Endodermal cell (in vitro differentiated cells): ENCODE measurements at regions not wholly inside any gene's neighbourhood (a gene's known extent, or its start where the extent isn't known, plus 50 kb on each side); places are given as distances from the start of the nearest gene placed in this dataset.

ENCODE experiments used
- DNase-seq: peaks from one replicate; pipeline ENCODE4 v3.0.0-alpha.2; 2017
- H3K27ac ChIP-seq: 2 replicates; pipeline ENCODE4 v1.5.1; 2013; ENCODE audit warnings: mild to moderate bottlenecking, low read depth, low read length, moderate library complexity
- H3K27me3 ChIP-seq: 2 replicates; pipeline ENCODE4 v1.6.1; 2013; ENCODE audit warnings: mild to moderate bottlenecking, low read length, moderate library complexity; ENCODE audit not compliant: insufficient read depth, control insufficient read depth, poor library complexity, severe bottlenecking
- H3K36me3 ChIP-seq: 2 replicates; pipeline ENCODE4 v1.7.0; 2013; ENCODE audit warnings: mild to moderate bottlenecking, low read length, moderate library complexity; ENCODE audit not compliant: control insufficient read depth, insufficient read depth
- H3K4me1 ChIP-seq: one replicate; pipeline ENCODE4 v1.7.0; 2013; ENCODE audit warnings: low read length; ENCODE audit not compliant: control insufficient read depth, insufficient read depth
- H3K4me3 ChIP-seq: 2 replicates; pipeline ENCODE4 v1.5.1; 2013; ENCODE audit warnings: mild to moderate bottlenecking, low read length, moderate library complexity
- H3K9ac ChIP-seq: 2 replicates; pipeline ENCODE4 v1.6.1; 2013; ENCODE audit warnings: mild to moderate bottlenecking, low read length, moderate library complexity; ENCODE audit not compliant: poor library complexity, severe bottlenecking; ENCODE audit errors: extremely low read depth
- H3K9me3 ChIP-seq: 2 replicates; pipeline ENCODE4 v1.6.1; 2013; ENCODE audit warnings: mild to moderate bottlenecking, low read length, moderate library complexity; ENCODE audit not compliant: control insufficient read depth
- H3K27ac Mint-ChIP-seq: 2 replicates; pipeline ENCODE4 v1.8.0; 2020; ENCODE audit warnings: mixed read lengths
- H3K27me3 Mint-ChIP-seq: 2 replicates; pipeline ENCODE4 v1.8.0; 2021; ENCODE audit warnings: mild to moderate bottlenecking, mixed read lengths; ENCODE audit not compliant: insufficient read depth
- H3K36me3 Mint-ChIP-seq: 2 replicates; pipeline ENCODE4 v1.8.0; 2020; ENCODE audit warnings: low read depth, mixed read lengths
- H3K4me1 Mint-ChIP-seq: 2 replicates; pipeline ENCODE4 v1.8.0; 2020; ENCODE audit warnings: mixed read lengths
- H3K4me3 Mint-ChIP-seq: 2 replicates; pipeline ENCODE4 v1.8.0; 2020; ENCODE audit warnings: mild to moderate bottlenecking, moderate library complexity, mixed read lengths
- H3K9me3 Mint-ChIP-seq: 2 replicates; pipeline ENCODE4 v1.8.0; 2020; ENCODE audit warnings: mild to moderate bottlenecking, mixed read lengths
- WGBS, 2 experiments: methylation state at CpG; one replicate each; pipeline versions ENCODE4 v1.1.5 to v1.1.7; 2013; ENCODE audit warnings: missing lambda C conversion rate in 2 of 2, mixed read lengths in 1 of 2; ENCODE audit not compliant: insufficient coverage in 1 of 2, insufficient read length in 1 of 2; 5-methylcytosine and 5-hydroxymethylcytosine counted together
- TF ChIP-seq, protein P1 (sequence below): fragments of 200-600 bp; sonication (generic); conservative IDR thresholded peaks from 2 replicates; pipeline ENCODE4 v1.5.0; 2021; ENCODE audit warnings: antibody characterized with exemption, mild to moderate bottlenecking

DNA sequence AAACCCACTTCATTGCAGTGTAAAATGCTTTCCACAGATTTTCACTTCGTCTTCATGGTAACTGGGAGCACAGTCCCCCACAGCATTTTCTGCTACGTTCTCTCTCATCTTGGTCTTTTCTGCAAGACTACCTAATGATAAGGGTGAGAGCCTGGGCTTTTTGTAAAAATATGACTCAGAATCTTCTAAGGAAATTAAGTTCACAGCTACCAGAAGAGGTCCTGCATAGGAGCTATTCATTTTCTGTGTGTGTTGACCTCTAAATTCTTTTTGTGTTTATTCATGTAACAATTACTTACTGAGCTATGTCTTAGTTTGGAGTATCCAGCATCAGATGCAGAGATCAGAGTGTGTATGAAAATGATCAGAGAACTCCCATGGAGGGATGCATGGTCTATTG, 192.2 kb downstream of the CPEB2 start:
- H3K36me3 Mint-ChIP-seq = no peaks in the 10 kb centered on the region

DNA sequence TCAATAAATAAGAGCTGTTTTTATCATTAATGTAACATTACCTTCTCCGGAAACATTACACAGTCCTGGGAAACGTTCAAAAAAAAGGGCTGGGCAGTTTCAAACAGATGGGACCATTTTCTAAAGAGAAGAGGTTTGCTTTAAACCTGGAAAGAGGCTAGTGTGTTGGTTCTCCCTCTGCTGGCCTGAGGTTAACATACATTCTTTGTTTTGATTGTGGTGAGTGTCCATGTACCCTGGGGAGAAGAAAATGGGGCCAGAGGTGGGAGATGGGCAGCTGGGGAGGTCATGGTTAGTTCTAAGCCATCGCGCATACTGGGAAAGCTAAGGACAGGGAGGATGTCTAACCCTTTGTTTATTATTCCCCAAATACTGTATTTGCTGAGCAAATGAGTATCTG, 194.7 kb downstream of the CPEB2 start:
- no peaks in the 10 kb centered on the region for H3K9me3 ChIP-seq

More for the DNA sequence above, 192.2 kb downstream of the CPEB2 start:
- H3K4me3 ChIP-seq = no peak overlapping the region
- no peaks in the 10 kb centered on the region for H3K27me3 ChIP-seq
- no peak overlapping the region for H3K9ac ChIP-seq
- Mint-ChIP-seq H3K9me3 (no peaks in the 10 kb centered on the region), H3K27ac (no peak overlapping the region), H3K27me3 (no peaks in the 10 kb centered on the region), H3K4me3 (no peak overlapping the region), H3K4me1 (peaks cover 9% of the 10 kb centered on the region)
- H3K9me3 ChIP-seq = no peaks in the 10 kb centered on the region
- 89 to 100% methylated on average over 1 to 2 of the region's 2 CpGs for WGBS, 2 experiments
- H3K27ac ChIP-seq = no peak overlapping the region
- no peaks in the 10 kb centered on the region for H3K36me3 ChIP-seq
- TF ChIP-seq, protein P1, sequence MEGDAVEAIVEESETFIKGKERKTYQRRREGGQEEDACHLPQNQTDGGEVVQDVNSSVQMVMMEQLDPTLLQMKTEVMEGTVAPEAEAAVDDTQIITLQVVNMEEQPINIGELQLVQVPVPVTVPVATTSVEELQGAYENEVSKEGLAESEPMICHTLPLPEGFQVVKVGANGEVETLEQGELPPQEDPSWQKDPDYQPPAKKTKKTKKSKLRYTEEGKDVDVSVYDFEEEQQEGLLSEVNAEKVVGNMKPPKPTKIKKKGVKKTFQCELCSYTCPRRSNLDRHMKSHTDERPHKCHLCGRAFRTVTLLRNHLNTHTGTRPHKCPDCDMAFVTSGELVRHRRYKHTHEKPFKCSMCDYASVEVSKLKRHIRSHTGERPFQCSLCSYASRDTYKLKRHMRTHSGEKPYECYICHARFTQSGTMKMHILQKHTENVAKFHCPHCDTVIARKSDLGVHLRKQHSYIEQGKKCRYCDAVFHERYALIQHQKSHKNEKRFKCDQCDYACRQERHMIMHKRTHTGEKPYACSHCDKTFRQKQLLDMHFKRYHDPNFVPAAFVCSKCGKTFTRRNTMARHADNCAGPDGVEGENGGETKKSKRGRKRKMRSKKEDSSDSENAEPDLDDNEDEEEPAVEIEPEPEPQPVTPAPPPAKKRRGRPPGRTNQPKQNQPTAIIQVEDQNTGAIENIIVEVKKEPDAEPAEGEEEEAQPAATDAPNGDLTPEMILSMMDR = no peak
- DNase-seq = no peak
- no peaks in the 10 kb centered on the region for H3K4me1 ChIP-seq

DNA sequence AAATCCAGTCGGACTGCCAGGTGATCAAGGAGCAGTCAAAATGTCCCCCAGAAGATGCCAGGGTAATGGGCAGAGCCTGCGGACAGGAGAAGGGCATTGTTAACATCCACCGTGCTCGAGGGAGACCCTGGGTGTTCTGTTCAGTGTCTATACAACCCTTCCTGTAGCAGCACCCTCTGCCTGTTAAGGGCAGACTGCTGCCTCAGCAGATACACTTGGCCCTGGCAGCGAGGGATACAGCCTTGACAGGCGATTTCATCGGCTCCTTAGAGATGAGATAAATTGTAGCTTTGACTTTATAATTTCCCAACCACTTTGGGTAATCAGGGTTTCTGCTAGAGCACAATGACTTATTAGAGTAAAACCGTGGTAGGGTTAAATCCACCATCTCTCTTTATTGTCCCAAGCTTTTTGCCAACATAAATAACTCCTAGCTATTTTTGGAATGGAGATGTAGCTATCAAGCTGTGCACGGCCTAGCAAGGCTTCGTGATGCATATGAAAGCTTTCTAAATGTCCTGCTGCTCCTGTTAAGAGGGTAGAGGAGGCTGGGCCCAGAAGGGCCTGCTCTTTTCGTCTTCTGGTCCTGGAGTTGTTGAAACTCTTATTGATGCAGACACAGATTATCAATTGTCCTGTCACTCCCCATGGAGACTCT, 195.9 kb downstream of the CPEB2 start:
- Mint-ChIP-seq H3K4me3 (no peak overlapping the region), H3K27me3 (no peaks in the 10 kb centered on the region), H3K36me3 (no peaks in the 10 kb centered on the region), H3K9me3 (no peaks in the 10 kb centered on the region), H3K27ac (no peak overlapping the region), H3K4me1 (peaks cover 17% of the 10 kb centered on the region)
- DNase-seq = peak; percentile 65
- TF ChIP-seq, protein P1 = peak; percentile 20
- H3K36me3 ChIP-seq = no peaks in the 10 kb centered on the region
- H3K9ac ChIP-seq = no peak overlapping the region
- no peaks in the 10 kb centered on the region for H3K27me3 ChIP-seq
- no peaks in the 10 kb centered on the region for H3K4me1 ChIP-seq
- no peaks in the 10 kb centered on the region for H3K9me3 ChIP-seq
- WGBS, 2 experiments = 60 to 64% methylated on average over 2 to 11 of the region's 11 CpGs
- no peak overlapping the region for H3K4me3 ChIP-seq
- no peak overlapping the region for H3K27ac ChIP-seq

More for the DNA sequence above, 194.7 kb downstream of the CPEB2 start:
- no peaks in the 10 kb centered on the region for H3K36me3 Mint-ChIP-seq
- Histone ChIP-seq H3K36me3 (no peaks in the 10 kb centered on the region), H3K27me3 (no peaks in the 10 kb centered on the region), H3K4me3 (no peak overlapping the region), H3K9ac (no peak overlapping the region), H3K4me1 (no peaks in the 10 kb centered on the region), H3K27ac (no peak overlapping the region)
- H3K4me3 Mint-ChIP-seq = no peak overlapping the region
- TF ChIP-seq, protein P1 = peak; percentile 77
- H3K4me1 Mint-ChIP-seq = peaks cover 10% of the 10 kb centered on the region
- H3K9me3 Mint-ChIP-seq = no peaks in the 10 kb centered on the region
- no peaks in the 10 kb centered on the region for H3K27me3 Mint-ChIP-seq
- H3K27ac Mint-ChIP-seq = no peak overlapping the region
- WGBS, 2 experiments = 59% methylated on average over 4 of the region's 4 CpGs; no CpG with 5 or more reads in 1 of the 2 experiments
- DNase-seq = peak; percentile 75
